Loucy (cell line): ENCODE measurements at regions not wholly inside any gene's neighbourhood (a gene's known extent, or its start where the extent isn't known, plus 50 kb on each side); places are given as distances from the start of the nearest gene placed in this dataset.

Experiments
- H2AFZ ChIP-seq: fragments of 200-600 bp; sonication (generic); 2 replicates; pipeline ENCODE4 v1.6.0; 2016; ENCODE audit warnings: antibody characterized with exemption, mild to moderate bottlenecking, low read length, moderate library complexity
- H3F3A ChIP-seq: fragments of 200-600 bp; 2 replicates; pipeline ENCODE4 v1.6.0; 2016; ENCODE audit warnings: antibody characterized with exemption, low read depth, mild to moderate bottlenecking
- H3K27me3 ChIP-seq: fragments of 200-600 bp; sonication (generic); 2 replicates; pipeline ENCODE4 v1.6.1; 2014; ENCODE audit warnings: low read length, mild to moderate bottlenecking; ENCODE audit not compliant: insufficient read depth, poor library complexity, severe bottlenecking
- H3K36me3 ChIP-seq: fragments of 200-600 bp; sonication (generic); 2 replicates; pipeline ENCODE4 v1.6.1; 2016; ENCODE audit warnings: low read length; ENCODE audit not compliant: insufficient read depth
- H3K4me1 ChIP-seq: fragments of 200-600 bp; sonication (generic); 2 replicates; pipeline ENCODE4 v1.5.1; 2014; ENCODE audit warnings: low read length, mild to moderate bottlenecking; ENCODE audit not compliant: insufficient read depth, poor library complexity, severe bottlenecking
- H3K4me2 ChIP-seq: fragments of 200-600 bp; sonication (generic); 2 replicates; pipeline ENCODE4 v1.6.0; 2014; ENCODE audit warnings: antibody characterized with exemption, low read length, low read depth, mild to moderate bottlenecking; ENCODE audit not compliant: poor library complexity, severe bottlenecking
- H3K4me3 ChIP-seq: fragments of 200-600 bp; sonication (generic); 2 replicates; pipeline ENCODE4 v1.5.1; 2014; ENCODE audit warnings: low read length, mild to moderate bottlenecking, mixed read lengths; ENCODE audit not compliant: poor library complexity, severe bottlenecking
- H3K79me2 ChIP-seq: fragments of 200-600 bp; sonication (generic); 2 replicates; pipeline ENCODE4 v1.6.1; 2014; ENCODE audit warnings: low read length; ENCODE audit not compliant: insufficient read depth
- H3K9ac ChIP-seq: fragments of 200-600 bp; sonication (generic); 2 replicates; pipeline ENCODE4 v1.6.0; 2014; ENCODE audit warnings: mild to moderate bottlenecking, low read depth, low read length, moderate library complexity; ENCODE audit not compliant: poor library complexity, severe bottlenecking
- H3K9me2 ChIP-seq: fragments of 200-600 bp; sonication (generic); replicated peaks from 2 replicates; pipeline ENCODE4 v1.6.1; 2016; ENCODE audit warnings: low read depth, low read length, mixed read lengths
- H3K9me3 ChIP-seq: fragments of 200-600 bp; sonication (generic); 2 replicates; pipeline ENCODE4 v1.6.1; 2014; ENCODE audit warnings: mild to moderate bottlenecking, antibody characterized with exemption, low read length, low read depth; ENCODE audit not compliant: insufficient read depth
- H4K20me1 ChIP-seq: fragments of 200-600 bp; sonication (generic); 2 replicates; pipeline ENCODE4 v1.6.0; 2014; ENCODE audit warnings: antibody characterized with exemption, low read length, mild to moderate bottlenecking; ENCODE audit not compliant: insufficient read depth, poor library complexity, severe bottlenecking
- EZH2phosphoT487 ChIP-seq: fragments of 200-600 bp; IDR thresholded peaks from 2 replicates; pipeline ENCODE4 v1.6.1; 2018; ENCODE audit warnings: antibody characterized with exemption, mild to moderate bottlenecking, moderate library complexity, borderline replicate concordance
- TF ChIP-seq, protein P1 (sequence below): fragments of 200-600 bp; sonication (generic); conservative IDR thresholded peaks from 2 replicates; pipeline ENCODE4 v1.5.1; 2014; ENCODE audit warnings: mild to moderate bottlenecking, antibody characterized with exemption, low read length

- H3K4me1 ChIP-seq: no peaks in the 10 kb centered on the region
- no peaks in the 10 kb centered on the region for H3F3A ChIP-seq
- no peaks in the 10 kb centered on the region for H4K20me1 ChIP-seq
- H3K9me3 ChIP-seq: no peaks in the 10 kb centered on the region
- no peak overlapping the region; the same call in 1 of the 2 replicates for H2AFZ ChIP-seq
- no peaks in the 10 kb centered on the region for H3K36me3 ChIP-seq
- H3K9me2 ChIP-seq: no peaks in the 10 kb centered on the region
- no peaks in the 10 kb centered on the region for H3K79me2 ChIP-seq
- TF ChIP-seq EZH2phosphoT487: no peak
- TF ChIP-seq, protein P1, sequence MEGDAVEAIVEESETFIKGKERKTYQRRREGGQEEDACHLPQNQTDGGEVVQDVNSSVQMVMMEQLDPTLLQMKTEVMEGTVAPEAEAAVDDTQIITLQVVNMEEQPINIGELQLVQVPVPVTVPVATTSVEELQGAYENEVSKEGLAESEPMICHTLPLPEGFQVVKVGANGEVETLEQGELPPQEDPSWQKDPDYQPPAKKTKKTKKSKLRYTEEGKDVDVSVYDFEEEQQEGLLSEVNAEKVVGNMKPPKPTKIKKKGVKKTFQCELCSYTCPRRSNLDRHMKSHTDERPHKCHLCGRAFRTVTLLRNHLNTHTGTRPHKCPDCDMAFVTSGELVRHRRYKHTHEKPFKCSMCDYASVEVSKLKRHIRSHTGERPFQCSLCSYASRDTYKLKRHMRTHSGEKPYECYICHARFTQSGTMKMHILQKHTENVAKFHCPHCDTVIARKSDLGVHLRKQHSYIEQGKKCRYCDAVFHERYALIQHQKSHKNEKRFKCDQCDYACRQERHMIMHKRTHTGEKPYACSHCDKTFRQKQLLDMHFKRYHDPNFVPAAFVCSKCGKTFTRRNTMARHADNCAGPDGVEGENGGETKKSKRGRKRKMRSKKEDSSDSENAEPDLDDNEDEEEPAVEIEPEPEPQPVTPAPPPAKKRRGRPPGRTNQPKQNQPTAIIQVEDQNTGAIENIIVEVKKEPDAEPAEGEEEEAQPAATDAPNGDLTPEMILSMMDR: no peak
- H3K4me2 ChIP-seq: no peak overlapping the region
- H3K9ac ChIP-seq: no peak overlapping the region
- H3K27me3 ChIP-seq: peaks cover 4% of the 10 kb centered on the region
- H3K4me3 ChIP-seq: no peak overlapping the region
Measured at GRCh38 chr9:129432297-129433154, 188.4 kb downstream of the C9orf50 start.

- TF ChIP-seq, protein P1: no peak
- TF ChIP-seq EZH2phosphoT487: no peak
- H3F3A ChIP-seq: no peaks in the 10 kb centered on the region
- no peaks in the 10 kb centered on the region for H3K4me1 ChIP-seq
- no peaks in the 10 kb centered on the region for H4K20me1 ChIP-seq
- no peaks in the 10 kb centered on the region for H3K36me3 ChIP-seq
- H3K9ac ChIP-seq: no peak overlapping the region
- H3K79me2 ChIP-seq: no peaks in the 10 kb centered on the region
- H2AFZ ChIP-seq: no peak overlapping the region
- no peak overlapping the region for H3K4me2 ChIP-seq
- no peaks in the 10 kb centered on the region for H3K9me2 ChIP-seq
- no peaks in the 10 kb centered on the region for H3K27me3 ChIP-seq
- no peaks in the 10 kb centered on the region for H3K9me3 ChIP-seq
- H3K4me3 ChIP-seq: no peak overlapping the region
Measured at GRCh38 chr9:129430940-129431643, 189.8 kb downstream of the C9orf50 start.

DNA sequence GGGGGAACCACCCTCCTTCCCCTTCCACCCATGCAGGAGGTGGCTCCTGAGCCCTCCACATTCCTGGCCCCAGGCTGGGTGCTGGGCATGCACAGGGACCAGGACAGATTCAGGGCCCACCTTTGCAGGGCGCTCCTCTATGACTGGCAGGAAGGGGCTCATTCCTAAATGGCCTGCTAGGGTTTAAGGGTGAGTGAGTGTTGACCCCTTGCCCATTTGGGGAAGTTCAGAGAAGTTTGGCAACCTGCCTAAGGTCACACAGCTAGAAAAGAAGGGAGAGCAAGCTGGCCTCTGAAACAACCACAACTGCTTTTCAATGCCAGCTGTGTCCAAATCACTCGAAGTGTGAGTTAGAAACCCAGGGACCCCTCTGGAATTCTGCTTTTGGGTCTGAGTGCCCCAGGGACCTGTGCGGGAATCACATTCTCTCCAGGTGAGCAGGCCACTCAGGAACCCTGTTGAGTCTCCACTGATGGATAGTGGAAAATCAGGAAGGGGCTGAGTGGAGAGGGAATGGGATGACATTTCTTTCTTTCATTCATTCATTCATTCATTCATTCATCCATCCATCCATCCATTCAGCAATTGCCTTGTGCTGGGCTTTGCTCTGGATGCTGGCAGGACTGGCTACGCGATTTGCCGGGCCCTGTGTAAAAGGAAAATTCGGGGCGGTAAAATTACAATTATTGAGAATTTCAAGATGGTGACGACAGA, 191.9 kb downstream of the C9orf50 start:
- Histone ChIP-seq H4K20me1 (no peaks in the 10 kb centered on the region), H3F3A (no peaks in the 10 kb centered on the region), H3K4me3 (no peak overlapping the region), H3K36me3 (no peaks in the 10 kb centered on the region), H3K4me1 (no peaks in the 10 kb centered on the region), H3K79me2 (no peaks in the 10 kb centered on the region), H2AFZ (no peak overlapping the region), H3K9me2 (no peaks in the 10 kb centered on the region), H3K9me3 (no peaks in the 10 kb centered on the region), H3K4me2 (no peak overlapping the region), H3K27me3 (no peaks in the 10 kb centered on the region), H3K9ac (no peak overlapping the region)
- no peak for TF ChIP-seq EZH2phosphoT487
- TF ChIP-seq, protein P1: no peak
